ENCODE measurements at regions not wholly inside any gene's neighbourhood (a gene's known extent, or its start where the extent isn't known, plus 50 kb on each side); places are given as distances from the start of the nearest gene placed in this dataset.
A peak's percentile ranks its signal among the peaks of the same experiment; 100 is the strongest.

GRCh38 chr1:75984781-75985180 is 52.6 kb upstream of the ASB17 start:
- DNase-seq (ENCODE audit: low read depth): no peak

GRCh38 chr1:75985827-75986226 is 53.6 kb upstream of the ASB17 start:
- DNase-seq (ENCODE audit: low read depth): no peak

GRCh38 chr1:75986478-75986877 is 54.3 kb upstream of the ASB17 start:
- DNase-seq (ENCODE audit: low read depth): no peak

GRCh38 chr1:75989121-75989520 is 56.9 kb upstream of the ASB17 start:
- no peak for DNase-seq (ENCODE audit: low read depth)

GRCh38 chr1:75990686-75991085 is 58.5 kb upstream of the ASB17 start:
- DNase-seq (ENCODE audit: low read depth): no peak

GRCh38 chr1:75991497-75992114 is 59.4 kb upstream of the ASB17 start:
- DNase-seq (ENCODE audit: low read depth): peak; percentile 6

GRCh38 chr1:75992312-75992711 is 60.1 kb upstream of the ASB17 start:
- no peak for DNase-seq (ENCODE audit: low read depth)

GRCh38 chr1:75993661-75994060 is 61.5 kb upstream of the ASB17 start:
- no peak for DNase-seq (ENCODE audit: low read depth)

GRCh38 chr1:75996196-75996595 is 64.0 kb upstream of the ASB17 start:
- DNase-seq (ENCODE audit: low read depth): no peak

GRCh38 chr1:75999034-75999433 is 66.8 kb upstream of the ASB17 start:
- no peak for DNase-seq (ENCODE audit: low read depth)

GRCh38 chr1:76003946-76004345 is 70.6 kb upstream of the ST6GALNAC3 start:
- DNase-seq (ENCODE audit: low read depth): no peak

GRCh38 chr1:76005765-76006164 is 68.8 kb upstream of the ST6GALNAC3 start:
- no peak for DNase-seq (ENCODE audit: low read depth)

- no peak for DNase-seq (ENCODE audit: low read depth)
These were observed 68.3 kb upstream of the ST6GALNAC3 start for GRCh38 chr1:76006234-76006633.

- no peak for DNase-seq (ENCODE audit: low read depth)
These were observed 63.7 kb upstream of the ST6GALNAC3 start for GRCh38 chr1:76010802-76011201.

GRCh38 chr1:76012341-76013205 is 62.0 kb upstream of the ST6GALNAC3 start:
- no peak for DNase-seq (ENCODE audit: low read depth)

- no peak for DNase-seq (ENCODE audit: low read depth)
These were observed 61.4 kb upstream of the ST6GALNAC3 start for GRCh38 chr1:76013206-76013581.

GRCh38 chr1:76015478-76016103 is 59.0 kb upstream of the ST6GALNAC3 start:
- no peak for DNase-seq (ENCODE audit: low read depth)

GRCh38 chr1:76018045-76018444 is 56.5 kb upstream of the ST6GALNAC3 start:
- DNase-seq (ENCODE audit: low read depth): no peak

GRCh38 chr1:76021846-76022245 is 52.7 kb upstream of the ST6GALNAC3 start:
- DNase-seq (ENCODE audit: low read depth): no peak

GRCh38 chr1:76023669-76024435 is 50.7 kb upstream of the ST6GALNAC3 start:
- DNase-seq (ENCODE audit: low read depth): no peak
